HG03442 (cell line): ENCODE measurements at regions not wholly inside any gene's neighbourhood (a gene's known extent, or its start where the extent isn't known, plus 50 kb on each side); places are given as distances from the start of the nearest gene placed in this dataset.
A peak's percentile ranks its signal among the peaks of the same experiment; 100 is the strongest.

ENCODE experiments used
- ATAC-seq: cut with Tn5 transposase; IDR thresholded peaks from one replicate; pipeline ENCODE4 v1.9.1; 2021; ENCODE audit warnings: mild to moderate bottlenecking, moderate library complexity; ENCODE audit not compliant: unreplicated experiment

DNA sequence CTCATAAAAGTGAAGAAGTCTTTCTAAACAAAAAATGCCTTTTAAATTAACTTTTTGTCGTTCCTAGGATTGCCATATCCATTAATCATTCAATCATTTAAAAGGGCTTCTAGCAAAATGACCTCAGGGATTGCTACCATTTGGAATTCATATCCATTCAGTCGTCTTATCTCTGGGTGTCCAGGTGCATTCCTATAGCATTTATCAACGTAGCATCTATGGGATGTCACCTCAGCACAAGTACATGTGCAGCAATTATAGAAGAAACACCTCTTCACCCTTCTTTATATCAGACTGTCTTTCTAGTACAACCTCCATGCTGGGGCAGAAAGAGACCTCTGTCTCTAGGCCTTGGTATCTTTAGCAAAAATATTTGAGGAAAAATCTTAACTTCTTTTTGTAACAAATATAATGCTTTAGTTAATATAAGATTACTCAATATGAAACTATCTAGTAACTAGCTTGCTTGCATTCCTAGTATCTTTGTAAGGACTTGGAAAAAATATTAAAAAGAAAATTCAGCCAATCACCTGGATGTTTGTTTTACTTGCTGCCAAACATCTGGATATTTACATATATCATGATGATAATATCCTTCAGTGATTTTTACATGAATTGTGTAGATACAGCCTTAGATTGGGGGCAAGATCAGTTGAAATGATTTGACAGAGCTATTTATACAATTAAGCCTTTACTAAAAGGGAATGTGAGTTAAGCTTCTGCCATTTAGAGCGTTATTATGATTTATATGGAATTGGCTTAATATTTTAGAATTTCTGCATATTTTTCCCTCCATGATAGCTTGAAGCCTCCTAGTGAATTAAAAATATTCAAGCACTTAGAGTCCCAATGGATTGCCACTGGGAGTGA, 356.8 kb downstream of the HDGFL1 start:
- no peak for ATAC-seq

DNA sequence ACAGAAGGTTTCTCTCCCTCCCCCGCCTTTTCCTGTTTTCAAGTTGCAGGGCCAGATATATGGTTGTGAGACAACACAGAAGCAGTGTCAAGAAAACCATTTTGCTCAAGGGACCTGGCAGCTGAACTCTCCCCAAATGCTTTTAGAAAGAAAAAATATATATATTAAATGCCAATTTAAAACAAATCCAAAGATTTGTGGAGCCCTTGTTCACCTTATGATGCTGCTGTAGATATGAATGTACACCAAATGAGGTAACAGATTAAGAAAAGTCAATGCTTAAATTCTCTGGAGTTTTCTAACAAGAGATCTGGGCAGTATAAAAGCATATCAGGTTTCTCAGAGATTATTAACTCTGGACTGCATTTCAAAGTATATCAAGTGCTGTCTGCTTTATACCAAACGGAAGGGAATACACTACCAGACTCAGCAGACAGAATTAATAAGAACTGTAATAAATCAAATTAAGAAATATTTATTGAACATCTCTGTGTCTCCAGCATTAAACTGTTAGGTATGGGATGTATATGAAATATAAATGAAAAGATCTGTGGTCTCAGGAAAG, 357.5 kb downstream of the HDGFL1 start:
- ATAC-seq: no peak

DNA sequence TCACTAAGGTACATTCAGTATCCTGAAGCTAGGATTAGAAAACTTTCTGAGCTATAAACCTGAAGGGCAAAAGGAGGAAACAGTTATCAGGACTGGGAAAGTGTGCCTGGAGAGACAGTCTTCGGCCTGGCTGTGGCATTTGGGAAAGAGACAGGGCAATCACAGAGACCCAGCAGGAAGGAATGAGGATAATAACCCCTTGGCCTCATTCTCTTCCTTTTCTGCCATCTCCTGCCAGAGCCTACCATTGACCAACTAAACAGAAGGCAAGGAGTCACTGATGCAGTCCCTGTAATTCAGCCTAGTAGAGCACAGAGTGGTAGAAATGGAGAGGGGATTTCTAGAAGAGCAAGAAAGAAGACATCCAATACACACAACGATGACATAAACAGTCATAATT, 359.4 kb downstream of the HDGFL1 start:
- no peak for ATAC-seq

DNA sequence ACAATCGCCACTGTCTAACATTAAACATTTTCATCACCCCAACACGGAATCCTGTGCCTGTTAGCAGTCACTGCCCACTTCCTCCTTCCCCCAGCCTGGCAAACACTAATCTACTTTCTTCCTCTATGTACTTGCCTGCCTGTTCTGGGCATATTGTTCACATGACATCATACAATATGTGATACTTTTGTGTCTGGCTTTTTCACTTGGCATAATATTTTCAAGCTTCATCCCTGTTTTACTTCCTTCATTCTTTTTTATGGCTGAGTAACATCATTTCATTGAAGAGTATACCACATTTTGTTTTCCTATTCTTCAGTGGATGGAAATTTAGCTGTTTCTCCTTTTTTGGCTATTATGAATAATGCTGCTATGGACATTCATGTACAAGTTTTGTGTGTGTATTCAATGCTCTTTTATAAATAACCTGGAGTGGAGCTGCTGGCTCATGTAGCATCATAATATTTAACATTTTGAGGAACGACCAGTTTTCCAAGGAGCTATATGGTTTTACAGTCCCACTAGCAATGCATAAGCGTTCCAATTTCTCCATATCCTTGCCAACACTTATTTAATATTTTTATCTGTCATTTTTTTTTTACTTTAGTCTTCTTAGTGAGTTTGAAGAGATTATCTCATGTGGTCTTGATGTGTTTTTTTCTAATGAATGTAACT, 360.1 kb downstream of the HDGFL1 start:
- ATAC-seq: no peak

DNA sequence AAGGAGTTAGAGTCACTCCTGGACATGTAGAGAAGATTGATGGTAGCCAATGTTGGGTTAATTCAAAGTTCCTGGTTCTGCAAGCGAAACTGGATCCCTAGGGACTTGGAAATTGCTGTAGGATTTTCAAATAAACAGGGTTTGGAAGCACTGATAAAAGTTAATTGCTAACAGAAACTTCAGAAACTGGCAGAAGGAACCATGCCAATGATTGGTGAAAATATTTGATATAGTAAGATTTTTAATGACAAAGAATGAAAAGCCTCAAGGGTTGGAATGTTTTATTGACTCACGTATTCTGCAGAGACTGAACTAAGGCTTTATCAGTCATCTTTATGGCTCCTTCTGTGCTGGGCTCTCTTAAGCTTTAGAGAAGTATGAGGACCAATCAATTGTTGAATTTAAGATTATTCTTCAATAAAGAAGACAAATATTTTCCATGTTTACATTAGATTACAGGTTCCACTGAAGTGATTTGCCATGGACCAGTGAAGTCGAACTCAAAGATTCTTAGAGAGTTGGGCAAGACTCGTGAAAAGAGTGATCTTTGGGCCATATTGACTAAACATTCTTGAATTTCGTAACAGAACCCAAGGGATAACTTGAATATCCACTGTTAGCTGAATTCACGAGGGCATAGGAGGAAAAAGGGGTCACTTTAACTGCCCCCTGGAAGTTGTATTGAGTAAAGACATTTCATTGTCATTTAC, 371.4 kb downstream of the HDGFL1 start:
- ATAC-seq: no peak

DNA sequence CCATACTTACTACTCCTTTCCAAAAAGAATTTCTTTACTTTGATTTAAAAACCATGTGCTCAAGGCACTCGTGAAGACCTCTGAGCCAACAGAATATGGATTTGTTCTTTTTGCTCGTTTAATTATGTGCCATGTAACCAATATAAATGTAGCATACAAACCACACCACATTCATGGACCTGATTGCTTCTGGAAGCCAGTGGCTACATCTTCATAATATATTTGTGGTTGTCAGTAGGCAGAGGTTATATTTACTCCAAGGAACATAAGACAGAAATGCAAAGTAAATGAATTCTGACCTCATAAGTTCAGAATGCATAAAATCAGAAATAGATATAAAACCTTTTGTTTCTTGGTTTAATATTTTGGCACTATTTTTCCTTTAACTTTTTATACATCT, 373.0 kb downstream of the HDGFL1 start:
- ATAC-seq: no peak

DNA sequence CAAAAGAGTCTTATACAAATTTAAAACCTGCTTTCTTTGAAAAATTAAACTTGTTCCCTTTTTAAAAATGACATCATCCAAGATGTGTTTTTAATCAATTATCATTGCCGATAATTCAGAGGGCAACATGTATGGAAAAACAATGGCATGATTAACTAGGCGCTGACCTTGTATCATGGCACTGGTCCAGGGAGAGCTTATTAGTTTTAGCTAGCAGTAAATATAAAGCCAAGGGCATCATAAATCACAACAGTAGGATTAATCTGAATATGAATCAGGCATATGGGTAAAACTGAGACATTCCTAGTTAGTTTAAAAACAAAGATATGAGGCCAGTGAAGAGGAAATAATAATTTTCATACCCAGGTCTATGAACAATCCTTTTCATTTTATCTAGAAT, 374.0 kb downstream of the HDGFL1 start:
- ATAC-seq: no peak

DNA sequence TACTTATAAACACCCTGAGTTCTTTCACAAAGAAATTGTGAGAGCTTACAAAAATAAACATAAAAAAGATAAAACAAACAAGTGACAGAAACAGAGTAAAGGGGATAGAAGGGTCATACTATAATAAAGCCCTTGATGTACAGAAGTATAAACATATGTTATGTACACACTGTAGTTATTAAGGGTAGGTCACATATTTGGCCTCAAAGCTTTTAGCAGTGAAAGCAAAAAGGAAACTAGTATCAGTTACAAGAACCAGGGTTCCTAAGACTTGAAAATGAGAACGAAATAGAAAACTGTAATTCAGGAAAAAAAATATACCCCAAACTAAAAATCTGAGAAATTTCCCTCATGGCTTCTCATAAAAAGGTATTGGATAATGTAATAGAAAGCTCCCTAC, 380.6 kb downstream of the HDGFL1 start:
- no peak for ATAC-seq

DNA sequence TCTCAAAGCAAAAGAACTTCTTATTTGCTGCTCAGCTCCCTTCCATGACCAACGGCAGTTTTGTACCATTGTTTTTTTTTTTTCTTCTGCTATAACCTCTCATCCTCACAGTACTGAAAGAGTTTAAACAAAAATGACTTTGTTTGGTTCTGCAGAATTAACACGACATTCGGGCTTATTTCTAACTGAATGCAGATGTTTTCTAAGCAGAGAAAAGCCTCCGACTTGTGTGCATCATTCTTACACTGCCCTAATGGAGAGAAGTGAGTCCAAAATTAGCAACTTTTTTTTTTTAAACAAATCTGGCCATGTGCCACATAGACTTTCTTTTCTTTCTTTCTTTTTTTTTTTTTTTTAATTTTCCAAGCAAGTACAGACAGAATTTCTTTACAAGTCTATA, 382.7 kb downstream of the HDGFL1 start:
- no peak for ATAC-seq

DNA sequence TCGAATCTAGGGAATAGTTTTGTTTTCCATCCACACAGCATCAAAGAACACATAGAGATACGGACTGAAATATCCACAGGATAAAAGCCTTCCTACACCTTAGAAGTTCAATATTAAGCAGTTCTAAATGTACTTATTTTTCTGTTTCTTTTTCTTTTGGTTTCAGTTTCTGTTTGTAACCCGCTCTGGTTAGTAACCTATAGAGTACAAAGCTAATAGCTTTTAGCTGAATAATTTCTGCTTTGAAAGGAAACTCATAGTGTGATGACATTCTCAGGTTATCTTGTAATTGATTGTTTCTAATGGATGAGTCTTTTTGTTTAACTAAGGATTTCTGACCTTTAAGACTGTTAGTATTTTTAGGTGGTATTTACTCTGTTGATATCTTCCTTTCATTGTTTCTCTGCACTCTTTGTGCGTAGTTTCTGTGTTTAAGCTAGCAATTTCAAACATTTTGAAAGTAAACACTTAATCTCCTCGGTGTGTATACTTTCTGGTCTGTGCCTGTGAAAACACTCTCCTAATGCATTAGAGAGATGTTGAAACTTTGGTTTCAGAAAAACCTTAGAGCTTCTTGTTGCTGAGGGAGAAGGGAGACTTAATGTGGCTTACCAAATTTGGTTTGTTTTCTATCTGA, 385.5 kb downstream of the HDGFL1 start:
- ATAC-seq: peak; percentile 59

DNA sequence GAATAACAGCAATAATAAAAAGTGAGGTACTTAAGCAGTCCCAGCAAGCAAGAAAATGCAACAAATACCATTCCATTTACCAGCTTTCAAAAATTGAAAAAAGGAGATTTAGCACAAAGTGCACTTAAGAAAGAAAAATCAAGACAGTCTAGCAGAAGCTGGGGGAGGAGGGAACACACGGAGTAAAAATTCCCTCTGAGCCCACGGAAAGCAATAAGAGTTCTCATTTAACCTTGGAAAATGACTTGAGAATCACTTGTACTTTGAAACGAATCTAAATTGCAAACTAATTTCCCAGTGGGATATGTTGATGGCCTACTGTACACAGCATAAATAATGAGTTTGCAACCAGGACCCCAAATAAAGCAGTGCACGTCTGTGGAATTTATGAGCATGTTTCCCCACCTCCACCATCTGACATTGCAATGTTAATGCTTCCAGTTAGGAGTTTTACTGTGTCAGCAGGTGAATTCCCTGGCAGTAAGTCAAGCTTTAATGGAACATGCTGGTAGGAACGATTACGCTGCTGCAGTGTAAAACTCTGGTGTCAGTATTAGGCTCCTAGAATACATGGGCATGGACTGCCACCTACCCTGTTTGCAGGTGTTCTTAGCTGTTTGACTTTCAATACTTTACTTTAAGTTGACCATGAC, 386.8 kb downstream of the HDGFL1 start:
- ATAC-seq: no peak

DNA sequence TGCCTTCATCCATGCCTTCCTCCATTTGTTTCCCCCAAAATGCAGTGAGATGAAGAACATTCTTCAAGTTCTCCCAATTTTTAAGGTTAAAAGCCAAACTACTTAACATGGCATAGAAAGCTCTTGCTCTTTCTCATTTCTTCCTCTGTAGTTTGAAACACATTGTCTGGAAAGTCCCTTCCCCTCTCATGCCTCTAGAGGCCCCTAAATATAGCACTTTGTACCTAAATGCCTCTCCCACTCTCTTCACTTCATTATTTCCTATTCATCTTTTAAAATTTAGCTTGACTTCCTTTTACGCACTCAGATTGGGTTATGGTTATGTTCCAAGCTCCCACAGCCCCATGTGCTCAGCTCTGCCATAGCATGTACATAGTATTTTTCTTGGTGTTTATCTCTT, 389.3 kb downstream of the HDGFL1 start:
- no peak for ATAC-seq

DNA sequence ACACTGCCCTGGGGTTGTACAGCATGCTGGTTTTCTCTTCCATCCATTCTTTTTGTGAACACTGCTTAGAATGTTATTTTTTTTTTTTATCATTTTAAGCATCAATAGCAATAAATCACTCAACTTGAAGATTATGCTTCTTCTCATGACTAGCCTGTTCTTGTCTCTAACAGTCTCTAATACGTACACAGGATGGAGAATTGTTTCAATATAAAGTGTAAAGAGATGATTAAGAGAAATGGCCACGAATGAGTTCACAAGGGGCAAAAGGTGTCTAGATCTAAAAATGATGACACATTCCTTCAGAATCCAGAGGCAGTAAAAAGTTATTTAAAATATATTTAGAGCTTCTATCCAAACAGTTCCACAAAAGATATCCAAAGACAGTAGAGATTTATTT, 390.2 kb downstream of the HDGFL1 start:
- ATAC-seq: no peak

DNA sequence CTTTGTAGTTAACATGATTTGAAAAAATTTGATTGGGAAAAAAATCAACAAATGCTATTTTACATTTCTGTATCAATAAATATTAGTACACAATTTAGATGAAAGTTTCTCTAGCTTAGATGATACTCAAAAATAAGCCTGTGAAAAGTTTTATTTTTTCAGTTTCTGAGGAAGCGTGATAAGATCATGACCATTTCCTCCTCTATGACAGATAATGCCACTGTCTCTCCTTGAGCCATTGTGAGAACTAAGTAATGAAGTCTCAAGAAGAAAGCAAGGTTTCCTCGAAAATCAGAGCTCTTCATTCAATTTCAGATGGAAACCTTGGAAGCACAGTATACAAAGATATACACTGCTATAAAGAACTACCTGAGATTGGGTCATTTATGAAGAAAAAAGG, 395.0 kb downstream of the HDGFL1 start:
- no peak for ATAC-seq

DNA sequence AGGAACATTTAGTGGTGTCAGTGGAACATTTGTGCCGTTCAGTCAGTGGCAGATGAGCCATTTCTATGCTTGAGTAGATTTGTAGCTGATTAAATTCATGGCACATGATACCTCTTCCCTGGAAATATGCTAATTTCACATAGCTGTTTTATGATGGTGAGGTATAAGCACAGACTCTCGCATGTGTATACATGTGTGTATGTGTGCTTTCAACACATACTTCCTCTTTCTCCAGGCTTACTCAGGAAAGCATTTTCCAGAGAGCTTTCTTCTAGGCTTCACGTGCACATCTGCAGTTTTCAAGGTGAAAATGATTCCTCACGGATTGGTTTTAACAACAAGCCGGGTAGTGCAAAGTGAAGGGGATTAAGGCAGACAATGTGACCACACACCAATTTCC, 396.5 kb downstream of the HDGFL1 start:
- no peak for ATAC-seq

DNA sequence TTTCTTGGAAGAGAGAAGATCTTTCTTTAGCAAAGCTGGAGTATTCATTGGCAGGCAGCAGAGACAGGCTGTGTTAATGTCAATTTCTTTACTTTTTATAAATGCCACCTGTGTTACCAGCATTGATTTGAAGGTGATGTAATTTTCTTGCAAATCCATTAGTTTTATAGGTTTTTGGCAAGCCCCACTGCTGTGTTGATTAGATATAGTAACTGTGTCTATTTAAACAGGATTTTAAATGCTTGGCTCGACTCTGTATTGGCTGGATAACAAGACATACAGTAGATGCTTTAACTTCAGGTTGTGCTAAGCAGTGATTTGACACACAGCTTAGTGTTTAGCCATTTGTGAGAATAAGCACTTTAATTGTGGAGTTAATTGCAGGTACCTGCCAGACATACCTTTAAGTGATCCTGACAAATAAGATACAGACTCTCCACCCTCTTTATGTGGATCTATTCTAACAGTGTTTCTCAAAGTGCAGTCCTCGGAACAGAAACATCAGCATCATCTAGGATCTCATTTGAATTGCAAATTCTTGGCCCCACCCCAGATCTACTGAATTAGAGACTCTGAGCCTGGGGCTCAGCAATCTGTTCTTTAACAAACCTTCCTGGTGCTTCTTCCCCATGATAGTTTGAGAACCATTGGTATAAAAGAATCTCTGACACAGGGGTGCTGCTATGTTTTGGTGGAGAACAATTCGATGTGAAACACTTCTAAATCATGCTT, 397.5 kb downstream of the HDGFL1 start:
- no peak for ATAC-seq

DNA sequence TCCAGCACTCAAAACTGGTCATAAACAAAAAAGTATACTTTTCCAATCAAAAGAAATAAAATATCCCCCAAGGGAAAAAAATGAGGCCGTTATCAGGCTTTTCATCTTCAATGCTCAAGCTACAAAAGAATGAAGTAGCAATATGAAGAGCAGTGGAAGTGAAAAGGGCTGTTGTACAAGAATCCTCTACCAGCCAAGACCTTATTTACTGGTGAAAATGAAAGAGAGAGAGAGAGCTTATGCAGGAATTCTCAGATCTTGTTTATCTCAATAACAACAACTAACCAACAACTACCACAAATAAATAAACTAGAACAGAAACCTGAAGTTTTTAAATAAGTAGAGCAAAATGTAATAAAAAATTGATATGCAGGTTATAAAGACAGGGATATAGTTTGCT, 400.6 kb downstream of the HDGFL1 start:
- no peak for ATAC-seq

DNA sequence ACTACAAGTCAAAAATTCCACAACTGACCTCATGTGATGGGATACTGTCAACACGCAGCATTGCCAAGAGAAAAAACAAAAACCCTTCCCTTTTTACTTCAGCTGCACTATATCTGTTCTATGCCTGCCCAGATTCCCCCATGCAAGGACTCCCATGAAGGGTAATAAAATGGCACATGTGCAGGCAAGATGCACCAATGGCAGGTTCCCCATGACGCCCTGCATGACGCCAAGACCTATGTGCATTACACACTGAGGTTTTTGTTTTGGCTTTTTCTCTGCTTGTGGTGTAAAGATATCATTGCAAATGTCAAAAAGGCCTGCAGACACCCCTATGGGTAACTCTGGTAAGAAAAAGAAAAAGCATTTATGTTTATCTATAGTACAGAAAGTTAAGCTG, 403.4 kb downstream of the HDGFL1 start:
- no peak for ATAC-seq

DNA sequence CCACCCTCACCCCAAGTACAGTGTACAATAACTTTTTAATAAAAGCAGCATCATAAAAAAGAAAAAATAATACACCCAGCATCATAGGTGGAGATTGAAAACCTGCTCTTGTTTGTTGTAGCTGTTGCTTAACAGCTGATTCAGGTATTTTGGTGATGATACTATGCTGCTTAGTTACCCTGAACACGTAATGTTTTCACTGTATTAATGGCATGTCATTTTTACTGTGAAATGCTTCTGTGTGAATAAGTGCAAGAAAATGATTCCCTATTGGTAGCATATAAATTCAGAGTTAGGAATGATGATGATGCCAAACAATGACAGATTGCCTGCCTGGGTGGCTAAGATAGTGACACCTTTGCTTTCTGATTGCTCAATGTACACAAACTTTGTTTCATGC, 405.7 kb downstream of the HDGFL1 start:
- ATAC-seq: no peak

DNA sequence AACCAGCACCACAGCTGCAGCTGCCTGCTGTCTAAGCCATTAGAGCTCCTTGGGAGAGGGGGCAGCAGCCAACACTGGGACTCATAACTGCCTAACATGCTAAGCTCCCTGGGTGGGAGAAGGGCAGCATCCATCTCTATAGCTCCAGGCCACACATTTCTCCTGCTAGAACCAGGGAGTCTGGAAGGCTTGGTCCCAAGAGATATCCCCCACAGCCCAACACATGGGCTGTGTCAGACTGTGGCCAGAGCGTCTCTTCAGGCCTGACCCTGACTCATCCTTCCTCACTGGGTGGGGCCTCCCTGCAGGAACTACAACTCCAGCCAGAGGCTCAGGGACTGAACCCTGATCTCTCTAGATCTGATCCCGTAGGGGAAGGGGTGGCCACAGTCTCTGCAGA, 411.1 kb downstream of the HDGFL1 start:
- ATAC-seq: no peak
